IPS-18c (cell line): ENCODE measurements at regions not wholly inside any gene's neighbourhood (a gene's known extent, or its start where the extent isn't known, plus 50 kb on each side); places are given as distances from the start of the nearest gene placed in this dataset.
"Not testable (repeated sequence)": the region's sequence is repeated elsewhere in the genome, so short reads cannot be mapped to it uniquely, and the experiment has no call there.

Experiments
- H3K4me3 ChIP-seq: 2 replicates; pipeline ENCODE4 v1.7.0; 2013; ENCODE audit warnings: low read depth, mild to moderate bottlenecking, low read length, moderate library complexity; ENCODE audit not compliant: insufficient read depth
- H3K9me3 ChIP-seq: one replicate; pipeline ENCODE4 v1.6.1; 2013; ENCODE audit warnings: mild to moderate bottlenecking, low read length, moderate library complexity; ENCODE audit not compliant: control insufficient read depth, insufficient read depth

- H3K9me3 ChIP-seq: peaks cover 2% of the 10 kb centered on the region
- no peak overlapping the region for H3K4me3 ChIP-seq
These were observed 150.9 kb upstream of the POU3F1 start for GRCh38 chr1:38197312-38198061.

DNA sequence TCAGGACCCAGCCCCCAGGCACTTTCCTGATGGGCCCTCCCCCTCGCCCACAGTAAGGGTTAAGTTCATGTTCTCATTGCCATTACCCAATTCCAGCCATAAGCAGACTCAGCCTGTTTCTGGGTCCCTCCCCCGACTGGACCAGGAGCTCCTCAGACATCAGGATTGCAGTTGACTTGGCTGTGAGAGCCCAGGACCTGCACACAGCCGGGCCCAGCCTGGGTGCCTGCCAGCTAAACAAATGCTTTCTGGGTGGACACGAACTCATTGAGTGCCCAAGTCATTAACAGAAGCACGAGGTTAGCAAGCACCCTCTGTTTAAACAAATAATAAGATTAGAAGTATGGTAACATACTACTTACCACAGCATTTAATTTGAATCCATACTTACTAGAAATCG, 147.9 kb upstream of the POU3F1 start:
- no peak overlapping the region for H3K4me3 ChIP-seq

DNA sequence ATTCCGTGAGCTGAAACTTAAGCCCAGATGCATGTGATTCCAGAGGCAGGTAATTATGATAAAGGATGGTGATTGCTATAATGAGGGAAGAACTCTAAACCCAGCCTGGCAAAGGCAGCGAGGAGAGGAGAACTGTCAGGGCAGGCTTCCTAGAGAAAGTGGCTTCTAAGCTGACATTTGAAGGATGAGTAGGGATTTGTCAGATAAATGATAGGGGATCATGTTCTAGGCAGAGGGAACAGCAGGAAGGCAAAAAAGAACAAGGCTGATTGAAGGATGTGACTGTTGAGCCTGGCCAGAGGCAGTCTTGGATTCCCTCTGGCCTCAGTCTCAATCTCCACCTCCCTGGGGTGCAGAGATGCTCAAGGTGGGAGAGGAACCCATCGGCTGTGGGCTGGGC, 146.4 kb upstream of the POU3F1 start:
- H3K9me3 ChIP-seq: no peaks in the 10 kb centered on the region
- no peak overlapping the region for H3K4me3 ChIP-seq

More for the DNA sequence above, 147.9 kb upstream of the POU3F1 start:
- H3K9me3 ChIP-seq: no peaks in the 10 kb centered on the region

DNA sequence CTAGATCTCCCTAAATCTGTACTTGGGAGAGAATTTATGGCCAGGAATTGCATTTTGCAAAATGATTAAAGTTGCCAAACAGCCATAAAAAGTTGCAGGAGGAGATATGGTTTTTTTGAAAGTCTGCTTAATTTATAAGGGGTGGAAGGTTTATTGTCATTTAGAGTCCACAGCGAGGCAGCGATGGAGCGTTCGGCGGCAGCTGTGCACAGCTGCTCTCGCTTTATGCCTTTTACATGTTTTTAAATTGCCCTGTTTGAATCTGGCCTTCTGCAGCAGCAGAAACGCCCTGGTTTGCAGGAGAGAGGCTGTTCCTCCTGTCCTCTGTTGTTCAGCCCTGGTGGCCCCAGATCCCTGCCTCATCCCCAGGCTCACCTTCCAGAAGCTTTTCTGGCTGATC, 144.9 kb upstream of the POU3F1 start:
- Histone ChIP-seq H3K4me3 (no peak overlapping the region), H3K9me3 (no peaks in the 10 kb centered on the region)

DNA sequence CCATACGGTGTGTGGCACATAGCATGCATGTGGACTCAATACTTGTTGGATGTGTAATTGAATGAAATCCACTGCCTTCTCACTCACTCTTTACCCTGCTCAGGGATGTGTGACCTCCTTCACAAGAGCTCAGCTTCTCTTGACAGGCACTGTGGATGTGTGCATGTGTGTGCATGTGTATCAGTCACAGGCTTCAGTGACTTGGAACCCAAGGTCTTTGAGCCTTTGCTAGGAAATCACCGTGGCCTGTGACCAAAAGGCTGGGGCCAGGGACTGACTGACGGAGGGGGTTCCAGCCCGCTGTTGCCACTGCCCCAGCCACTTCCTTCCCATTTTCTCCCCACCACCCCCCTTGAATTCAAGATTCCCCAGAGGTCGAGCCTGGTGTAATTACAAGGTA, 144.4 kb upstream of the POU3F1 start:
- no peak overlapping the region for H3K4me3 ChIP-seq
- no peaks in the 10 kb centered on the region for H3K9me3 ChIP-seq

DNA sequence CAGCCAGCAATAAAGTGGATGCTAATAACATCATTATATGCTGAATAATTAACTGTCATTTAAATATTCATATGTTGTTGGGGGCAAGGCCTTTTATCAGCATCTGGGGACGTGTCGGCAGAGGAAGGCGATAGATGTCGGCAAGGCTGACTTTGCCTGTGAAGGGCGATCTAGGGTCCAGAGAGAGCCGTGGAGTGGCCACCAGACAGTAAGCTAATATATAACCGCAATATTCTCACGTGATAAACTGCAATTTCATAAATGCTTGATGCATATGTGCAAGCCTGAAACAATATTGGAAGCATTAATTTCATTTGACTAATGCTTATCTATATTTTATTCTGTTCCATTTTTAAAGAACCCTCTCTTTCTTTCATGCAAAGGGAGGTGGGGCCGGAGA, 141.0 kb upstream of the POU3F1 start:
- Histone ChIP-seq H3K9me3 (no peaks in the 10 kb centered on the region), H3K4me3 (no peak overlapping the region)

DNA sequence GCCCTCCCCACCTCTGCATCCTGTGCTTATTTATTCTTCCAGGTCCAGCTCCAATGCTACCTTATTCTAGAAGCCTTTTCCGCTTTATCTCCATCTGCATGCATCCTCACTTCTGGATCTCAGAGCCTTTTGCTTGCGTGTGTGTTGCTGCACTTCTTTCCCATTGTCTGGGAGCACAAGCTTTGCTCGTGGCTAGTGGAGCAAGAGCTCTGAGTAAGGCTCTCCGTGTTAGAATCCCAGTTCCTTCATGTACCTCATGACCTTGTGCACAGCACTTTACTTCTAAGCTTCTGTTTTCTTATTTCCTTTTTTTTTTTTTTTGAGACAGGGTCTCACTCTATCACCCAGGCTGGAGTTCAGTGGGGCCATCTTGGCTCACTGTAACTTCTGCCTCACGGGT, 140.0 kb upstream of the POU3F1 start:
- Histone ChIP-seq H3K4me3 (no peak overlapping the region), H3K9me3 (no peaks in the 10 kb centered on the region)

DNA sequence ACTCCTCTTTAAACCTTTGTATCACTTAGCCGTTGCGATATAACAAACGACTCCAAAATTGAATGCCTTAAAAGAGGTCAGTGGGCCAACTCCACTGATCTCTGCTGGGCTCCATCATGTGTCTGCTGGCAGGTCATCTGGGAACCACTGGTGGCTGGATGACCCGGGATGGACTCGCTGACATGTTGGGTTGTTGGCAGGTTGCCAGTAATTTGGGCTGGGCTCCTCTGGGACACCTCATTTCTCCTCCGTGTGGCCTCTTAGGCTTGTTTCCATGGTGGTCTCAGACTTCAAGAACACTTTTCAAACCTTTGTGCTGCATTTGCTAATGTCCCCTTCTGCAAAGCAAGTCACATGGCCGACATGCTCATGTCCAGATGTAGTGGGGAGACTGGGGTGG, 139.3 kb upstream of the POU3F1 start:
- H3K9me3 ChIP-seq: peaks cover 3% of the 10 kb centered on the region

GRCh38 chr1:38183747-38184146, 137.2 kb upstream of the POU3F1 start:
- Histone ChIP-seq H3K4me3 (no peak overlapping the region), H3K9me3 (peaks cover 5% of the 10 kb centered on the region)

More for the DNA sequence above, 139.3 kb upstream of the POU3F1 start:
- no peak overlapping the region for H3K4me3 ChIP-seq

DNA sequence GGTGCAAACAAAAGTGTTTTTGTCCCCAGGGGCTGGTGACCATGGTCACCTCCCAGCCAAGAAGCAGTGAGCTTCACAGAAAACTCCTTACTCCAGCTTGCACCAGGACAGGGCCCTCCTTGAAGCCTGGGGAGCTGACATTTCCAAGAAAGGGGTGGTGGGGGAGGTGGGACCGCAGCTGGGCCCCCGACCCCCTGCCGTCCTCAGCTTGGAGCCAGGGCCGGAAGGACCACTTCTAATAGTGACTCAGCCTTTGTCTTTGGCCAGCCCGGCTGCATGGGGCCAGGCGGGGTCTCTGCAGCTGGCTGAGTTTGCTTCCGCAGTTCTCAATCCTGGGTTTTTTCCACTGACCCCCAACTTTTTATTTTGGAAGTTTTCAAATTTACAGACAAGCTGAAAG, 136.5 kb upstream of the POU3F1 start:
- no peak overlapping the region for H3K4me3 ChIP-seq
- H3K9me3 ChIP-seq: peaks cover 5% of the 10 kb centered on the region

- not testable (repeated sequence) for H3K9me3 ChIP-seq, H3K4me3 ChIP-seq
These were observed 133.8 kb upstream of the POU3F1 start for GRCh38 chr1:38180388-38180787.

DNA sequence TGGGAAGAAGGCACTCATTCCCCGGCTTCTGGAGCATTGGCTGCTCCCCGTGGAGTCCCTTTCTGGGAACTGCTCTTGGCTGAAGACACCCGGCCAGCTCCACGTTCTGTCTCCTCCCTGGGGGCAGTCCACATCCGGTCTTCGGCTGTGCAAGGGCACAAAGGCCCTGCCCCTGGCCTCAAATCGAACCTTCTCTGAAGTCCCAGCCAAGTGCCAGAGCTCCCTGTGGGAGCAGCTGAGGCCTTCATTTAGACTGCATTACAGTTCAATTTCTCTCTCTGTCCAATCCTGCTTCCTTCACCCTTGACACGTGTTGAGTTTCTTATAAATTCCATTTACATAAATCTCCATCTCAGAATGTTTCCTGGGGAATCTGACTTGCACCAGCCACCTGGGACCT, 132.9 kb upstream of the POU3F1 start:
- H3K9me3 ChIP-seq: peaks cover 5% of the 10 kb centered on the region

GRCh38 chr1:38178216-38178615, 131.6 kb upstream of the POU3F1 start:
- H3K9me3 ChIP-seq: peaks cover 5% of the 10 kb centered on the region
- H3K4me3 ChIP-seq: no peak overlapping the region

More for the DNA sequence above, 132.9 kb upstream of the POU3F1 start:
- no peak overlapping the region for H3K4me3 ChIP-seq

- Histone ChIP-seq H3K4me3 (no peak overlapping the region; the same call in 1 of the 2 replicates), H3K9me3 (peaks cover 2% of the 10 kb centered on the region)
These were observed 128.5 kb upstream of the POU3F1 start for GRCh38 chr1:38175121-38175520.

DNA sequence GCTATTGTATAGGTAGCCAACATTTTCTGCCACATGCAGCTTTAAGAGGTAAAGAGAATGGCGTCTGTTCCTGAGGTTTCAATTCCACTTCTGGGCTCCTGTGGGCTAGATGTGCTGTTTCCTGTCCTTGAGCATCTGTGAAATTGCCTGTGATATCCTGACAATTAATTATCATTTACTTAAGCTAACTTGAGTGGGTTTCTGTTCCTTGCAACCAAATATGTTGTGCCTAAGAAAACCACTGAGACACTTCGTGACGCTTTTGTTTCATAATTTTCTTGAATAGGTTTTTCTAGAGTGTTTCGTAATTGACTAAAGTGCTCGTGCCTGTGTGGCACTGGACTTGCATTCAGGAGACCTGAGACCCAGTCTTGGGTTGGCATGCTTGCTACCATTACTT, 127.3 kb upstream of the POU3F1 start:
- Histone ChIP-seq H3K4me3 (no peak overlapping the region), H3K9me3 (no peaks in the 10 kb centered on the region)

- Histone ChIP-seq H3K9me3 (no peaks in the 10 kb centered on the region), H3K4me3 (no peak overlapping the region)
These were observed 126.7 kb upstream of the POU3F1 start for GRCh38 chr1:38173157-38173831.

- no peaks in the 10 kb centered on the region for H3K9me3 ChIP-seq
- H3K4me3 ChIP-seq: no peak overlapping the region
These were observed 122.5 kb upstream of the POU3F1 start for GRCh38 chr1:38169121-38169520.

DNA sequence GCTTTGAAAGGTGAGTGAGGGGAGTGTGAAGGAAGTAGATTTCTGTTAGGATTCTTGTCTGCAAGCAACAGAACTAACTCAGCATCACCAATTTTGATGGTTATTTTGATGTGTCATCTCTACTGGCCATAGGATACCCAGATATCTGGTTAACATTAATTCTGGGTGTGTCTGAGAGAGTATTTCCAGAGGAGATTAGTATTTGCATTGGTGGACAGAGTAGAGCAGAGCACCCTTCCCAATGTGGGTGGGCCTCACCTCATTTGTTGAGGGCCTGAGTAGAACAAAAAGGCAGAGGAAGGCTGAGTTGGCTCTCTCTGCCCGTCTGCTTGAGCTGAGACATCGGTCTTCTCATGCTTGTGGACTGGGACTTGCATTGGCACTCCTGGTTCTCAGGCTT, 121.8 kb upstream of the POU3F1 start:
- no peak overlapping the region for H3K4me3 ChIP-seq

More for the DNA sequence above, 121.8 kb upstream of the POU3F1 start:
- no peaks in the 10 kb centered on the region for H3K9me3 ChIP-seq
